ENCODE measurements at regions not wholly inside any gene's neighbourhood (a gene's known extent, or its start where the extent isn't known, plus 50 kb on each side); places are given as distances from the start of the nearest gene placed in this dataset.
A peak's percentile ranks its signal among the peaks of the same experiment; 100 is the strongest.

DNA sequence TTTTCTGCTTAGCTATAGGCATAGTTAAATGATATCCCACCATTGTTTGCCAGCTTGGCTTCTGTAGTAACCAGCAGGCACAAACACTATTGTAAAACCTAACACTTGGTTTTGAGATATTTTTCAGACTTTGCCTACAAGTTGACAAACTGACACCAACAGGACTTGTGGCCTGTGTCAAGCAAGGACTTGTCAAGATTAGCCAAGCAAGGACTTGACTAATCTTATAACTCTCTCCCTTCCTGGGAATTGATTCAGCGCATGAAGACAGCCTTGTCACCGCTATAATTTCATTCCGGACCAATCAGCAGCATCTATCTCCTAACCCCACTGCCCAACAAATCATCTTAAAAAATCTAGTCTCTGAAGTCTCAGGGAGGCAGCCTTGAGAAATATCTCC is 72.7 kb upstream of the SLITRK1 start:
- no peak for DNase-seq (ENCODE audit: low spot score)

DNA sequence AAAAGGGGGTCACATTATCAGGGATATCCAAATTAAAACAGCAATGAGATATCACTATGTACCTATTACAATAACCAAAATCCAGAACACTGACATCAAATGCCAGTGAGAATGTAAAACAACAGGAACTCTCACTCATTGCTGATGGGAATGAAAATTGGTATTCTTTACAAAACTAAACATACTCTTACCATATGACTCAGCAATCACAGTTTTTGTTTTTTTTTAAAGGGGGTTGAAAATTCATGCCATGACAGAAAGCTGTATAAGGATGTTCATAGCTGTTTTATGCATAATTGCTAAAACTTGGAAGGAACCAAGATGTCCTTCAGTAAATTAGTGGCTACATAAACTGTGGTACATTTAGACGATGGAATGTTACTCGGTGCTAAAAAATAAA is 71.6 kb upstream of the SLITRK1 start:
- no peak for DNase-seq (ENCODE audit: low spot score)

DNA sequence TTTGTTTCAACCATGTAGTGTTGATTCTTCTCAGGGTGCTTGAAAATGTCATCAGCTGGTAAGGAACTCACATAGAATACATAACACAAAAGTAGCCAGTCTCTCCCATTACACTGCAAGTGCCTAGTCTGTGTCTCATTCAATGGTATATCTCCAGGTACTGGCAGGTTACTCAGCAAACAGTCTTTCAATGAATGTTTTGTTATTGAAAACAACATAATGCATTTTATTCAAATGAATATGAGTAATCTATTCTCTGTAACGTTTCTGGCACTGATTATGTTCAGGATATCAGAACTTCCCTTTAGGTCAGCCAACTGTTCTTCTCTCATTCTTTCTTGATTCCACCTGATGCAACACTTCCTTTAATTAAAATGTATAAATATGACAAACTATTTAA is 68.0 kb upstream of the SLITRK1 start:
- DNase-seq (ENCODE audit: low spot score): no peak

DNA sequence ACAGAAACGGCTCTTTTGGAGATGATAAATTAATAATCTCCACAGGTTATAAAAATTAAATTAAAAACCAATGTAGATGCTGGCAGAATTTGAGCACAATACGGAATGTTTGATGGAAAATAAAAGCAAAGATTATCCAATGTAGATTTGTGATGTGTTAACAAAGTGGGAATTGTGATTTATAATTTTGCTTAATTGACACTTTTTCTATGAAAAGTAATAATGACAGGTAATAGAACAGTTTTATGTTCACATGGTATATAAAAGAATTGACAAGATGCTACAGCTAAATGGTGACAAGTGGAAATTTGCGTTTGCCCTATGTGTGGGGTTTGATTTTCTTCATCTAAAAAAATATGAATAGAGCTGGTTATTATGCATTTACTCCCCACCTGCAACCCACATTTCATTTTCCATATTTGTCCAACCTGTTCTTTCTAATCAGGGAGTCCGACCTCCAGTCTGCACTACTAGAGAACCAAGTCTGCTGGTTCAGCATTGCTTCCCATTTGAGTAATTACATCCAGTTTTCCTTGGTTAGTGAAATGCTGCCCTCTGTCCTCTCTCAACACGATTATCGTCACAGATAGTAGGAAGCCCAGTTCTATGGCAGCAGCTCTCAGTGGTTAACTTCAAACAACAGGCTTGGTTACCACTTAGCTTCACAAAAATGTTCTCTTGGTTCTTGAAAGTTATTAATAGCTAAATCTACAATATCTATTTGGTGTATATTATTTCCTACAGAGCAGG is 61.4 kb upstream of the SLITRK1 start:
- DNase-seq (ENCODE audit: low spot score): peak; percentile 18

DNA sequence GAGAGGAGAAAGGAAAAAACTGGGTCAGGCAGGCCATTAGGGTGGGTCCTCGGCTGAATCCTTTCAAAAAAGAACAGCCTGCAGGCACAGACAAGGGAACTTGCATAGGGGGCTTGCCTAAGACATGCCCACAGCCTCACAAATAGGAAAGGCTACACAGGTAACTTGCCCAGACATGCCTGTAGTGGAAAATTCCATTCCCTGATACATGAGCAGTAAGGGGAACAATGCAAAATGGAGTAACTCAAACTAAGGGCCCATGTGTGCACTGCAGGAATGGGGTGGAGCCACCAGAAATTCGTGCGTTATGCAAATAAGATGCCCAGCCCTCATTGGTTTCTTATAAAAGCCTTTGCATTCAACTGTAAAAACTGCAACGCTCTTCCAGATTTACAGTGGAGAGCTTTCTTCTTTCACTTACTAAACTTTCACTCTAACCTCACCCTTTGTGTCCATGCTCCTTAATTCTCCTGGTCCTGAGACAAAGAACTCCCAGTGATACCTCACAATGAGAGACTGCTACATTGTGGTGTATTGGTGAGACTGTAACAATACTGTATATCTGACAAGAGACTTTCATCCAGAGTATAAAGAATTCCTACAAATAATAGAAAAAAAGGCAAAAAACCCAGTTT is 59.5 kb upstream of the SLITRK1 start:
- no peak for DNase-seq (ENCODE audit: low spot score)

- DNase-seq (ENCODE audit: low spot score): peak; percentile 26
Measured at GRCh38 chr13:83940742-83941141, 58.5 kb upstream of the SLITRK1 start.

- no peak for DNase-seq (ENCODE audit: low spot score)
Measured at GRCh38 chr13:83937579-83937978, 55.3 kb upstream of the SLITRK1 start.

- DNase-seq (ENCODE audit: low spot score): no peak
Measured at GRCh38 chr13:83935566-83935965, 53.3 kb upstream of the SLITRK1 start.

All from A172 (cell line).